ENCODE measurements at regions not wholly inside any gene's neighbourhood (a gene's known extent, or its start where the extent isn't known, plus 50 kb on each side); places are given as distances from the start of the nearest gene placed in this dataset.

GRCh38 chr18:27695503-27695902 lies 481.4 kb downstream of the CDH2 start:
- no peak for TF ChIP-seq EZH2 (IDR thresholded peaks at IDR 0.05; ENCODE audit: low read depth)
- TF ChIP-seq CTCF (conservative IDR thresholded peaks at IDR 0.05), result no peak
- Histone ChIP-seq H4K20me1 (ENCODE audit: insufficient read depth) (no peaks in the 10 kb centered on the region), H3K36me3 (ENCODE audit: low read depth) (no peaks in the 10 kb centered on the region), H3K79me2 (ENCODE audit: low read depth) (no peaks in the 10 kb centered on the region), H3K9me2 (ENCODE audit: insufficient read depth) (no peaks in the 10 kb centered on the region), H3K4me3 (no peak overlapping the region), H3K27me3 (ENCODE audit: insufficient read depth, low read depth) (no peaks in the 10 kb centered on the region), H3K27ac (no peak overlapping the region), H3K4me1 (replicated peaks; ENCODE audit: insufficient read depth) (no peaks in the 10 kb centered on the region), H2AFZ (no peak overlapping the region), H3F3A (ENCODE audit: insufficient read depth, low read depth) (no peaks in the 10 kb centered on the region), H3K9me3 (ENCODE audit: insufficient read depth, low read depth) (no peaks in the 10 kb centered on the region), H3K4me2 (no peak overlapping the region)
- intact Hi-C loops (cut with micrococcal nuclease; ENCODE audit: unreplicated experiment), result no loop called here
- DNase-seq, result no peak
- CTCF ChIA-PET, result no interaction called here
- BruUV-seq (replicated peaks), result no TSS peak
- POLR2A ChIA-PET (ENCODE audit: unreplicated experiment), result no interaction called here

- CTCF ChIA-PET, result no interaction called here
- no peak for DNase-seq
Observed at GRCh38 chr18:27695052-27695451, 481.9 kb downstream of the CDH2 start.

GRCh38 chr18:27688581-27688980 lies 488.3 kb downstream of the CDH2 start:
- POLR2A ChIA-PET (ENCODE audit: unreplicated experiment), result no interaction called here
- CTCF ChIA-PET, result no interaction called here
- TF ChIP-seq CTCF (conservative IDR thresholded peaks at IDR 0.05) (no peak), EZH2 (IDR thresholded peaks at IDR 0.05; ENCODE audit: low read depth) (no peak)

More at GRCh38 chr18:27695052-27695451, 481.9 kb downstream of the CDH2 start:
- no peaks in the 10 kb centered on the region for H4K20me1 ChIP-seq (ENCODE audit: insufficient read depth)
- H3K4me3 ChIP-seq, result no peak overlapping the region
- H3K27ac ChIP-seq, result no peak overlapping the region
- no peaks in the 10 kb centered on the region for H3F3A ChIP-seq (ENCODE audit: insufficient read depth, low read depth)
- TF ChIP-seq CTCF (conservative IDR thresholded peaks at IDR 0.05) (no peak), EZH2 (IDR thresholded peaks at IDR 0.05; ENCODE audit: low read depth) (no peak)
- no peak overlapping the region for H2AFZ ChIP-seq
- no peaks in the 10 kb centered on the region for H3K9me3 ChIP-seq (ENCODE audit: insufficient read depth, low read depth)
- POLR2A ChIA-PET (ENCODE audit: unreplicated experiment), result no interaction called here
- no peak overlapping the region for H3K4me2 ChIP-seq
- H3K79me2 ChIP-seq (ENCODE audit: low read depth), result no peaks in the 10 kb centered on the region
- no peaks in the 10 kb centered on the region for H3K36me3 ChIP-seq (ENCODE audit: low read depth)
- H3K4me1 ChIP-seq (replicated peaks; ENCODE audit: insufficient read depth), result no peaks in the 10 kb centered on the region
- no TSS peak for BruUV-seq (replicated peaks)
- no peaks in the 10 kb centered on the region for H3K27me3 ChIP-seq (ENCODE audit: insufficient read depth, low read depth)
- intact Hi-C loops (cut with micrococcal nuclease; ENCODE audit: unreplicated experiment), result no loop called here
- no peaks in the 10 kb centered on the region for H3K9me2 ChIP-seq (ENCODE audit: insufficient read depth)

More at GRCh38 chr18:27688581-27688980, 488.3 kb downstream of the CDH2 start:
- Histone ChIP-seq H2AFZ (no peak overlapping the region), H3K4me1 (replicated peaks; ENCODE audit: insufficient read depth) (no peaks in the 10 kb centered on the region), H3K79me2 (ENCODE audit: low read depth) (no peaks in the 10 kb centered on the region), H3K4me3 (no peak overlapping the region), H3K27me3 (ENCODE audit: insufficient read depth, low read depth) (no peaks in the 10 kb centered on the region), H3K9me3 (ENCODE audit: insufficient read depth, low read depth) (no peaks in the 10 kb centered on the region), H3K4me2 (no peak overlapping the region), H3K36me3 (ENCODE audit: low read depth) (no peaks in the 10 kb centered on the region), H3K27ac (no peak overlapping the region), H3F3A (ENCODE audit: insufficient read depth, low read depth) (no peaks in the 10 kb centered on the region), H3K9me2 (ENCODE audit: insufficient read depth) (no peaks in the 10 kb centered on the region), H4K20me1 (ENCODE audit: insufficient read depth) (no peaks in the 10 kb centered on the region)
- intact Hi-C loops (cut with micrococcal nuclease; ENCODE audit: unreplicated experiment), result no loop called here
- BruUV-seq (replicated peaks), result no TSS peak
- DNase-seq, result no peak

All from PC-9 (cell line).